H9 (cell line): ENCODE measurements at regions not wholly inside any gene's neighbourhood (a gene's known extent, or its start where the extent isn't known, plus 50 kb on each side); places are given as distances from the start of the nearest gene placed in this dataset.

Source experiments
- DNase-seq: peaks from one replicate; pipeline ENCODE4 v3.0.0-alpha.2; 2017
- H2AFZ ChIP-seq: one replicate; pipeline ENCODE4 v1.6.1; 2013; ENCODE audit warnings: mild to moderate bottlenecking, low read length, control low read depth, moderate library complexity
- H2AK5ac ChIP-seq: 2 replicates; pipeline ENCODE4 v1.6.1; 2013; ENCODE audit warnings: low read length, control low read depth, mixed read lengths; ENCODE audit not compliant: insufficient read length
- H2BK120ac ChIP-seq: one replicate; pipeline ENCODE4 v1.6.1; 2013; ENCODE audit warnings: low read depth, mild to moderate bottlenecking, low read length, control low read depth, inconsistent platforms; ENCODE audit not compliant: poor library complexity, severe bottlenecking
- H2BK12ac ChIP-seq: 2 replicates; pipeline ENCODE4 v1.6.1; 2013; ENCODE audit warnings: low read length, control low read depth, mixed read lengths, low read depth; ENCODE audit not compliant: insufficient read length
- H2BK15ac ChIP-seq: 2 replicates; pipeline ENCODE4 v1.6.1; 2013; ENCODE audit warnings: low read depth, low read length, control low read depth
- H2BK20ac ChIP-seq: one replicate; pipeline ENCODE4 v1.6.1; 2013; ENCODE audit warnings: low read depth, mild to moderate bottlenecking, low read length, control low read depth, inconsistent platforms; ENCODE audit not compliant: poor library complexity, severe bottlenecking
- H2BK5ac ChIP-seq: 2 replicates; pipeline ENCODE4 v1.6.1; 2013; ENCODE audit warnings: low read length, control low read depth, mixed read lengths; ENCODE audit not compliant: insufficient read length
- H3K14ac ChIP-seq: 2 replicates; pipeline ENCODE4 v1.6.1; 2013; ENCODE audit warnings: low read length, control low read depth; ENCODE audit not compliant: insufficient read depth
- H3K18ac ChIP-seq: 2 replicates; pipeline ENCODE4 v1.6.1; 2013; ENCODE audit warnings: low read depth, mild to moderate bottlenecking, mixed read lengths, low read length, control low read depth; ENCODE audit not compliant: insufficient read length
- H3K23ac ChIP-seq: 2 replicates; pipeline ENCODE4 v1.6.1; 2013; ENCODE audit warnings: low read length, control low read depth, mixed read lengths, low read depth; ENCODE audit not compliant: insufficient read length
- H3K23me2 ChIP-seq: 2 replicates; pipeline ENCODE4 v1.6.1; 2013; ENCODE audit warnings: low read depth, mild to moderate bottlenecking, mixed read lengths, low read length, control low read depth; ENCODE audit not compliant: insufficient read length, poor library complexity, severe bottlenecking
- H3K27ac ChIP-seq: 2 replicates; pipeline ENCODE4 v1.5.1; 2013; ENCODE audit warnings: low read length, control low read depth, mixed read lengths, low read depth; ENCODE audit not compliant: insufficient read length
- H3K27me3 ChIP-seq: 2 replicates; pipeline ENCODE4 v1.6.1; 2013; ENCODE audit warnings: low read length, control low read depth, inconsistent platforms; ENCODE audit not compliant: insufficient read depth
- H3K4ac ChIP-seq: 2 replicates; pipeline ENCODE4 v1.6.1; 2013; ENCODE audit warnings: low read depth, mild to moderate bottlenecking, control low read depth, inconsistent platforms, low read length, moderate library complexity
- H3K4me1 ChIP-seq: 2 replicates; pipeline ENCODE4 v1.6.1; 2013; ENCODE audit warnings: low read length, control low read depth, inconsistent platforms; ENCODE audit not compliant: insufficient read depth
- H3K4me2 ChIP-seq: 2 replicates; pipeline ENCODE4 v1.6.1; 2013; ENCODE audit warnings: low read length, control low read depth, mixed read lengths; ENCODE audit not compliant: insufficient read length, insufficient read depth
- H3K56ac ChIP-seq: 2 replicates; pipeline ENCODE4 v1.6.1; 2013; ENCODE audit warnings: low read depth, mild to moderate bottlenecking, mixed read lengths, low read length, control low read depth; ENCODE audit not compliant: insufficient read length
- H3K79me1 ChIP-seq: 2 replicates; pipeline ENCODE4 v1.6.1; 2013; ENCODE audit warnings: low read depth, mild to moderate bottlenecking, moderate library complexity, low read length, control low read depth, inconsistent platforms; ENCODE audit not compliant: insufficient read depth, poor library complexity, severe bottlenecking
- H3K79me2 ChIP-seq: 2 replicates; pipeline ENCODE4 v1.6.1; 2013; ENCODE audit warnings: low read length, control low read depth, inconsistent platforms; ENCODE audit not compliant: insufficient read depth
- H3K9ac ChIP-seq: 2 replicates; pipeline ENCODE4 v1.6.1; 2013; ENCODE audit warnings: low read length, control low read depth, mixed read lengths; ENCODE audit not compliant: insufficient read length; ENCODE audit errors: extremely low read depth
- H3K9me3 ChIP-seq: one replicate; pipeline ENCODE4 v1.6.1; 2013; ENCODE audit warnings: low read depth, low read length, inconsistent platforms; ENCODE audit not compliant: control insufficient read depth
- H3T11ph ChIP-seq: one replicate; pipeline ENCODE4 v1.6.1; 2013; ENCODE audit warnings: mild to moderate bottlenecking, low read length, control low read depth, inconsistent platforms
- H4K20me1 ChIP-seq: one replicate; pipeline ENCODE4 v1.6.1; 2013; ENCODE audit not compliant: control insufficient read depth, insufficient read length, insufficient read depth
- H4K5ac ChIP-seq: 2 replicates; pipeline ENCODE4 v1.6.1; 2013; ENCODE audit warnings: low read depth, mild to moderate bottlenecking, mixed read lengths, low read length, control low read depth; ENCODE audit not compliant: insufficient read length
- H4K8ac ChIP-seq: replicated peaks from 2 replicates; pipeline ENCODE4 v1.6.1; 2013; ENCODE audit warnings: low read length, control low read depth, mixed read lengths, low read depth; ENCODE audit not compliant: insufficient read length
- H4K91ac ChIP-seq: 2 replicates; pipeline ENCODE4 v1.6.1; 2013; ENCODE audit warnings: low read depth, mild to moderate bottlenecking, moderate library complexity, mixed read lengths, low read length, control low read depth; ENCODE audit not compliant: insufficient read length
- H3K27ac Mint-ChIP-seq, 3 experiments: 2 replicates in 2 of 3; 3 replicates in 1 of 3; pipeline ENCODE4 v1.8.0; 2020 to 2021; ENCODE audit warnings: mixed read lengths in 3 of 3, mild to moderate bottlenecking in 1 of 3, moderate library complexity in 1 of 3
- H3K27me3 Mint-ChIP-seq: 2 replicates; pipeline ENCODE4 v1.8.0; 2021; ENCODE audit warnings: low read depth, mild to moderate bottlenecking, moderate library complexity, mixed read lengths
- H3K36me3 Mint-ChIP-seq, 3 experiments: 2 replicates in 2 of 3; 3 replicates in 1 of 3; pipeline ENCODE4 v1.8.0; 2020 to 2021; ENCODE audit warnings: low read depth in 3 of 3, mixed read lengths in 3 of 3; ENCODE audit not compliant: insufficient read depth in 1 of 3
- H3K4me1 Mint-ChIP-seq, 2 experiments: 2 replicates each; pipeline ENCODE4 v1.8.0; 2020; ENCODE audit warnings: mixed read lengths in 2 of 2
- H3K4me3 Mint-ChIP-seq, 2 experiments: 2 replicates in 1 of 2; 3 replicates in 1 of 2; pipeline ENCODE4 v1.8.0; 2020 to 2021; ENCODE audit warnings: mild to moderate bottlenecking in 2 of 2, mixed read lengths in 2 of 2, moderate library complexity in 1 of 2
- H3K9me3 Mint-ChIP-seq, 2 experiments: 2 replicates in 1 of 2; 3 replicates in 1 of 2; pipeline ENCODE4 v1.8.0; 2020; ENCODE audit warnings: mild to moderate bottlenecking in 2 of 2, mixed read lengths in 2 of 2, moderate library complexity in 1 of 2
- CTCF ChIP-seq: fragments of 200-600 bp; sonication (generic); conservative IDR thresholded peaks from 3 replicates; pipeline ENCODE4 v1.8.0; 2021; ENCODE audit warnings: antibody characterized with exemption, mild to moderate bottlenecking
- WGBS: extraction: QIAGEN DNeasy Blood & Tissue Kit; methylation state at CpG from one replicate; pipeline ENCODE4 v1.1.7; 2013; ENCODE audit warnings: missing lambda C conversion rate, low lambda C conversion rate, mixed read lengths; ENCODE audit not compliant: insufficient read length; ENCODE audit errors: extremely low coverage; 5-methylcytosine and 5-hydroxymethylcytosine counted together

DNA sequence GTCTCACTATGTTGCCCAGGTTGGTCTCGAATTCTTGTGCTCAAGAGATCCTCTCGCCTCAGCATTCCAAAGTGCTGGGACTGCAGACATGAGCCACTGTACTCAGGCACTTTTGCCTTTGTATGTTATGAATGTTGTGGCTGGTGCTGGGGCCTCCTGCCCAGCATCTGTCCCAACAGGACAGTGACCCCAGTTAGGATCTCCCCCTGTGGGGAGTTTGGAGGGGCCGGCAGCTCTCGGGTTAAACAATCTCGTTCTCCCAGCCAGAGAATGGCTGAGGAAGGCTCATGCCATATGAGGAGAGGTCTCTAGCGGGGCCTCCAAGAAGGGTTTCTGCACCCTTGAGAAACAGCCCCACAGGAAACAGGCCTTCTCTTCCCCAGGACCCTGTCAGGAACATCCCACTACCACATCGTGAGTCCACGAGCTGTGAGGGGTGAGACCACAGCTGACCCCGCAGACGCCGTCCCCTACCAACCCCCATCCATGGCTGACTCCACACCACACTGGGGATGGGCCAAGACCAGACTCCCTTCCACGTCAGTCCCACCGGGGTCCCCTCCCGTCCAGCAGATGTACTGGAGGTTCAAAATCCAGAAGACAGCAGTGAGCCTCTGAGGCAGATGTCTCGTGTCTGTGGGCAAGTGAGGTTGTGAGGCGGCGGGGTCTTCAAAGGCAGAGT, 54.1 kb downstream of the SHANK2 start:
- Histone ChIP-seq H3T11ph (no peak overlapping the region), H4K20me1 (peaks cover 3% of the 10 kb centered on the region), H3K9ac (no peak overlapping the region), H3K56ac (no peak overlapping the region), H2BK120ac (no peak overlapping the region), H3K4me1 (peaks cover 2% of the 10 kb centered on the region; the same call in 1 of the 2 replicates), H3K14ac (no peak overlapping the region; the same call in 1 of the 2 replicates), H3K23me2 (no peaks in the 10 kb centered on the region), H2AK5ac (no peak overlapping the region), H3K4me2 (no peak overlapping the region), H2BK20ac (no peak overlapping the region), H3K79me2 (peaks cover 13% of the 10 kb centered on the region; the same call in 1 of the 2 replicates), H2BK15ac (no peak overlapping the region), H3K4ac (no peak overlapping the region), H2AFZ (no peak overlapping the region), H3K18ac (no peak overlapping the region), H3K9me3 (no peaks in the 10 kb centered on the region), H3K23ac (no peak overlapping the region), H4K8ac (no peak overlapping the region), H3K27ac (no peak overlapping the region), H2BK5ac (no peak overlapping the region), H4K91ac (no peak overlapping the region), H3K79me1 (no peaks in the 10 kb centered on the region), H2BK12ac (no peak overlapping the region), H4K5ac (no peak overlapping the region), H3K27me3 (no peaks in the 10 kb centered on the region)
- Mint-ChIP-seq H3K36me3 (peaks cover 2 to 11% (median 4%) of the 10 kb centered on the region in 3 experiments; a peak in 5 of 7 replicates), H3K9me3 (no peaks in the 10 kb centered on the region), H3K27ac (no peak overlapping the region), H3K27me3 (no peaks in the 10 kb centered on the region), H3K4me3 (no peak overlapping the region), H3K4me1 (peaks cover 6 to 10% of the 10 kb centered on the region in 2 experiments; a peak in 3 of 4 replicates)
- no peak for DNase-seq
- no peak for TF ChIP-seq CTCF
- WGBS, result no CpG with 5 or more reads among the region's 17 CpGs
